ENCODE measurements at regions not wholly inside any gene's neighbourhood (a gene's known extent, or its start where the extent isn't known, plus 50 kb on each side); places are given as distances from the start of the nearest gene placed in this dataset.

DNA sequence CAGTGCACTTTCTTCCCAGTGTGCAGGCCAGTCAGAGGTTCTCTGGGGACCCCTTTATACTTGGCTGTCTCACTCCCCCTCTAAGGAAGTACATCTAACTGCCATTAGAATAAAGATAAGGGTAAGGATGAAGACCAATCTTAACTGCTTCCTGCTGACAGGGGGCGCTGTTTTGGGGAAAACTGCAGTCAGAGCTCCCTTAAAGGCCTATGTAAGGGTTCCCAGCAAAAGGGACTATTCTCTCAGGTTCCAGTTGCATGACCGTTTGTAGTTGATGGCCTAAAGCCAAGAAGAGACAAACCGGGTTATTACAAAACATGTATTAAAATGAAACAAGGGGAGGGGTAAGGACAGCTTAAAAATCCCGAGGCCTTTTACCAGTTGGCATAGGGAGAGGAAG, 115.6 kb upstream of the SPIN4 start:
- Histone ChIP-seq H3K27ac (ENCODE audit: low read length) (no peak overlapping the region), H3K27me3 (ENCODE audit: low read depth, low read length) (no peaks in the 10 kb centered on the region), H3K9me3 (ENCODE audit: control insufficient read depth in 1 of 2, low read length in 2 of 2) (peaks cover 0 to 3% of the 10 kb centered on the region in 2 donors), H3K4me3 (ENCODE audit: low read depth in 1 of 2, low read length in 2 of 2) (no peak overlapping the region), H3K4me1 (ENCODE audit: control insufficient read depth in 1 of 2, insufficient read depth in 2 of 2, low read length in 2 of 2) (no peaks in the 10 kb centered on the region), H3K36me3 (ENCODE audit: control insufficient read depth in 1 of 2, insufficient read depth in 2 of 2, low read length in 2 of 2) (no peaks in the 10 kb centered on the region)

GRCh38 chrX:63458981-63459380, 107.8 kb upstream of the SPIN4 start:
- Histone ChIP-seq H3K27ac (ENCODE audit: low read length) (no peak overlapping the region), H3K4me1 (ENCODE audit: control insufficient read depth in 1 of 2, insufficient read depth in 2 of 2, low read length in 2 of 2) (no peaks in the 10 kb centered on the region), H3K9me3 (ENCODE audit: control insufficient read depth in 1 of 2, low read length in 2 of 2) (no peaks in the 10 kb centered on the region), H3K27me3 (ENCODE audit: low read depth, low read length) (no peaks in the 10 kb centered on the region), H3K36me3 (ENCODE audit: control insufficient read depth in 1 of 2, insufficient read depth in 2 of 2, low read length in 2 of 2) (no peaks in the 10 kb centered on the region), H3K4me3 (ENCODE audit: low read depth in 1 of 2, low read length in 2 of 2) (no peak overlapping the region)

DNA sequence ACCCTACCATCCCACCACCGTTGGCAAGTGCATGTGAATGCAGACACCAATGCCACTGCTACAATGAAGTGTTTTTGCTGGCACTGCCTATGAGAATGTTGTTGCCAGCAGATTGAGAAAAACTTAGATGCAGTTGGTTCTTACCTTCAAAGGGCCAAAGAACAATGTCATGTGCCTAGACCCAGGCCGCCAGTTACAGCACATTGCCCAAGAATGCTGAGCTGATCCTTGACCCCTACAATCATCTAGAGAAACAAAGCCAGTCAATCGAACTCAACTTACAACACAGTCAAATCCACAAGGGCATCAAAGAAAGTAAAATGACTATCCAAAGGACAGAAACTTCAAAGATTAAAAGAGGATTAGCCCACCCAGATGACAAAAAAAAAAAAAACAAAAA, 102.4 kb upstream of the SPIN4 start:
- no peaks in the 10 kb centered on the region for H3K36me3 ChIP-seq (ENCODE audit: control insufficient read depth in 1 of 2, insufficient read depth in 2 of 2, low read length in 2 of 2)
- H3K9me3 ChIP-seq (ENCODE audit: control insufficient read depth in 1 of 2, low read length in 2 of 2): peaks cover 0 to 3% of the 10 kb centered on the region in 2 donors
- H3K4me1 ChIP-seq (ENCODE audit: control insufficient read depth in 1 of 2, insufficient read depth in 2 of 2, low read length in 2 of 2): no peaks in the 10 kb centered on the region
- H3K27ac ChIP-seq (ENCODE audit: low read length): no peak overlapping the region
- no peak overlapping the region for H3K4me3 ChIP-seq (ENCODE audit: low read depth in 1 of 2, low read length in 2 of 2)
- no peaks in the 10 kb centered on the region for H3K27me3 ChIP-seq (ENCODE audit: low read depth, low read length)

- H3K9me3 ChIP-seq (ENCODE audit: control insufficient read depth in 1 of 2, low read length in 2 of 2): peaks cover 0 to 6% of the 10 kb centered on the region in 2 donors
- H3K27ac ChIP-seq (ENCODE audit: low read length): no peak overlapping the region
- H3K4me1 ChIP-seq (ENCODE audit: control insufficient read depth in 1 of 2, insufficient read depth in 2 of 2, low read length in 2 of 2): no peaks in the 10 kb centered on the region
- no peaks in the 10 kb centered on the region for H3K36me3 ChIP-seq (ENCODE audit: control insufficient read depth in 1 of 2, insufficient read depth in 2 of 2, low read length in 2 of 2)
- no peak overlapping the region for H3K4me3 ChIP-seq (ENCODE audit: low read depth in 1 of 2, low read length in 2 of 2)
- H3K27me3 ChIP-seq (ENCODE audit: low read depth, low read length): no peaks in the 10 kb centered on the region
Measured at GRCh38 chrX:63441717-63442116, 90.6 kb upstream of the SPIN4 start.

DNA sequence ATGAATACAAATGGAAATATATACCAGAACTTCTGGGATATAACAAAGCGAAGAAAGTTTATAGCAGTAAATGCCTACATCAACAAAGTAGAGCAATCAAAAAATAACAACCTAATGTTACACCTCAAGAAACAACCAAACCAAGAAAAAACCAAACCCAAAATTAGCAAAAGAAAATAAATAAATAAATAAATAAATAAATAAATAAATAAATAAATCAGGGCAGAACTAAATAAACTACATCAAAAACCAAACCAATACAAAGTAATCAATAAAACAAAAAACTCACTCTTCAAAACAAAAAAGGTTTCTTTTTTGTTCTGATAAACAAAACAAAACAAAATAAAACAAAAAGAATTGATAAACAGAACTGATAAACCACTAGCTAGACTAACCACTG, 88.4 kb upstream of the SPIN4 start:
- Histone ChIP-seq H3K36me3 (ENCODE audit: control insufficient read depth in 1 of 2, insufficient read depth in 2 of 2, low read length in 2 of 2) (no peaks in the 10 kb centered on the region), H3K4me3 (ENCODE audit: low read depth in 1 of 2, low read length in 2 of 2) (no peak overlapping the region), H3K27me3 (ENCODE audit: low read depth, low read length) (no peaks in the 10 kb centered on the region), H3K27ac (ENCODE audit: low read length) (no peak overlapping the region), H3K4me1 (ENCODE audit: control insufficient read depth in 1 of 2, insufficient read depth in 2 of 2, low read length in 2 of 2) (no peaks in the 10 kb centered on the region), H3K9me3 (ENCODE audit: control insufficient read depth in 1 of 2, low read length in 2 of 2) (peaks cover 0 to 6% of the 10 kb centered on the region in 2 donors)

- Histone ChIP-seq H3K36me3 (ENCODE audit: control insufficient read depth in 1 of 2, insufficient read depth in 2 of 2, low read length in 2 of 2) (no peaks in the 10 kb centered on the region), H3K9me3 (ENCODE audit: control insufficient read depth in 1 of 2, low read length in 2 of 2) (peaks cover 0 to 5% of the 10 kb centered on the region in 2 donors), H3K27ac (ENCODE audit: low read length) (no peak overlapping the region), H3K4me3 (ENCODE audit: low read depth in 1 of 2, low read length in 2 of 2) (no peak overlapping the region), H3K27me3 (ENCODE audit: low read depth, low read length) (no peaks in the 10 kb centered on the region), H3K4me1 (ENCODE audit: control insufficient read depth in 1 of 2, insufficient read depth in 2 of 2, low read length in 2 of 2) (no peaks in the 10 kb centered on the region)
Measured at GRCh38 chrX:63436865-63437264, 85.7 kb upstream of the SPIN4 start.

- Histone ChIP-seq H3K9me3 (ENCODE audit: control insufficient read depth in 1 of 2, low read length in 2 of 2) (peaks cover 0 to 2% of the 10 kb centered on the region in 2 donors), H3K4me1 (ENCODE audit: control insufficient read depth in 1 of 2, insufficient read depth in 2 of 2, low read length in 2 of 2) (no peaks in the 10 kb centered on the region), H3K27ac (ENCODE audit: low read length) (no peak overlapping the region), H3K4me3 (ENCODE audit: low read depth in 1 of 2, low read length in 2 of 2) (no peak overlapping the region), H3K36me3 (ENCODE audit: control insufficient read depth in 1 of 2, insufficient read depth in 2 of 2, low read length in 2 of 2) (no peaks in the 10 kb centered on the region), H3K27me3 (ENCODE audit: low read depth, low read length) (no peaks in the 10 kb centered on the region)
Measured at GRCh38 chrX:63434665-63435064, 83.5 kb upstream of the SPIN4 start.

- no peaks in the 10 kb centered on the region for H3K4me1 ChIP-seq (ENCODE audit: control insufficient read depth in 1 of 2, insufficient read depth in 2 of 2, low read length in 2 of 2)
- no peaks in the 10 kb centered on the region for H3K36me3 ChIP-seq (ENCODE audit: control insufficient read depth in 1 of 2, insufficient read depth in 2 of 2, low read length in 2 of 2)
- peaks cover 0 to 2% of the 10 kb centered on the region in 2 donors for H3K9me3 ChIP-seq (ENCODE audit: control insufficient read depth in 1 of 2, low read length in 2 of 2)
- no peaks in the 10 kb centered on the region for H3K27me3 ChIP-seq (ENCODE audit: low read depth, low read length)
- no peak overlapping the region for H3K4me3 ChIP-seq (ENCODE audit: low read depth in 1 of 2, low read length in 2 of 2)
- no peak overlapping the region for H3K27ac ChIP-seq (ENCODE audit: low read length)
Measured at GRCh38 chrX:63434206-63434605, 83.1 kb upstream of the SPIN4 start.

- Histone ChIP-seq H3K9me3 (ENCODE audit: control insufficient read depth in 1 of 2, low read length in 2 of 2) (no peaks in the 10 kb centered on the region), H3K4me3 (ENCODE audit: low read depth in 1 of 2, low read length in 2 of 2) (no peak overlapping the region), H3K27me3 (ENCODE audit: low read depth, low read length) (no peaks in the 10 kb centered on the region), H3K27ac (ENCODE audit: low read length) (no peak overlapping the region), H3K36me3 (ENCODE audit: control insufficient read depth in 1 of 2, insufficient read depth in 2 of 2, low read length in 2 of 2) (peaks cover 0 to 3% of the 10 kb centered on the region in 2 donors), H3K4me1 (ENCODE audit: control insufficient read depth in 1 of 2, insufficient read depth in 2 of 2, low read length in 2 of 2) (no peaks in the 10 kb centered on the region)
Measured at GRCh38 chrX:63430026-63430425, 78.9 kb upstream of the SPIN4 start.

- H3K27me3 ChIP-seq (ENCODE audit: low read depth, low read length): no peaks in the 10 kb centered on the region
- no peaks in the 10 kb centered on the region for H3K4me1 ChIP-seq (ENCODE audit: control insufficient read depth in 1 of 2, insufficient read depth in 2 of 2, low read length in 2 of 2)
- H3K36me3 ChIP-seq (ENCODE audit: control insufficient read depth in 1 of 2, insufficient read depth in 2 of 2, low read length in 2 of 2): peaks cover 0 to 10% of the 10 kb centered on the region in 2 donors
- no peak overlapping the region for H3K27ac ChIP-seq (ENCODE audit: low read length)
- no peaks in the 10 kb centered on the region for H3K9me3 ChIP-seq (ENCODE audit: control insufficient read depth in 1 of 2, low read length in 2 of 2)
- H3K4me3 ChIP-seq (ENCODE audit: low read depth in 1 of 2, low read length in 2 of 2): no peak overlapping the region
Measured at GRCh38 chrX:63428348-63428747, 77.2 kb upstream of the SPIN4 start.

- Histone ChIP-seq H3K27me3 (ENCODE audit: low read depth, low read length) (no peaks in the 10 kb centered on the region), H3K9me3 (ENCODE audit: control insufficient read depth in 1 of 2, low read length in 2 of 2) (no peaks in the 10 kb centered on the region), H3K27ac (ENCODE audit: low read length) (no peak overlapping the region), H3K4me1 (ENCODE audit: control insufficient read depth in 1 of 2, insufficient read depth in 2 of 2, low read length in 2 of 2) (no peaks in the 10 kb centered on the region), H3K36me3 (ENCODE audit: control insufficient read depth in 1 of 2, insufficient read depth in 2 of 2, low read length in 2 of 2) (peaks cover 0 to 10% of the 10 kb centered on the region in 2 donors), H3K4me3 (ENCODE audit: low read depth in 1 of 2, low read length in 2 of 2) (no peak overlapping the region)
Measured at GRCh38 chrX:63426519-63426918, 75.4 kb upstream of the SPIN4 start.

DNA sequence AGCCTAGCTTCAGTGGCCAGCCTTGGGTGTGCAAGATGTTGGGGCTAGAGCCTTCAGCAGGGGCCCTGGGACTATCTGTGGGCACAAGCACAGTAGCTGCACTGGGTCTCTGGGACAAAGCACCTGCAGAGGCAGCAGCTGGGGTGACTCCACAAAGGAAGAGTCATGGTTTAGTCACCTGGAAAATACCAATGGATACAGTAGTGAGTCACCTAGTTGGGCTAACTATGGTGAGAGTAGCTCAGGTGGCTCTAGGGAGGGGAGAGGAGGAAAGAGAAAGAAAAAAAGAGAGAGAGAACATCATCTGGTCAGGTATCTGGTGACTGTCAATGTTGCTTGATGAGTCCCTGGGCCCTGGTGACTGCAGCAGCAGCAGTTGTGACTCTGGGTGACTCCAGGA, 72.9 kb upstream of the SPIN4 start:
- H3K4me3 ChIP-seq (ENCODE audit: low read depth in 1 of 2, low read length in 2 of 2): no peak overlapping the region
- H3K4me1 ChIP-seq (ENCODE audit: control insufficient read depth in 1 of 2, insufficient read depth in 2 of 2, low read length in 2 of 2): no peaks in the 10 kb centered on the region
- H3K36me3 ChIP-seq (ENCODE audit: control insufficient read depth in 1 of 2, insufficient read depth in 2 of 2, low read length in 2 of 2): peaks cover 0 to 10% of the 10 kb centered on the region in 2 donors
- H3K9me3 ChIP-seq (ENCODE audit: control insufficient read depth in 1 of 2, low read length in 2 of 2): no peaks in the 10 kb centered on the region
- H3K27ac ChIP-seq (ENCODE audit: low read length): no peak overlapping the region
- no peaks in the 10 kb centered on the region for H3K27me3 ChIP-seq (ENCODE audit: low read depth, low read length)
